ENCODE measurements at regions not wholly inside any gene's neighbourhood (a gene's known extent, or its start where the extent isn't known, plus 50 kb on each side); places are given as distances from the start of the nearest gene placed in this dataset.
A peak's percentile ranks its signal among the peaks of the same experiment; 100 is the strongest.

GRCh38 chr13:73556902-73557301 lies 498.1 kb downstream of the KLF5 start:
- Mint-ChIP-seq H3K36me3 (ENCODE audit: insufficient read depth) (peaks cover 1% of the 10 kb centered on the region), H3K27ac (no peak overlapping the region), H3K4me3 (ENCODE audit: low read depth) (no peak overlapping the region), H3K27me3 (no peaks in the 10 kb centered on the region), H3K9me3 (ENCODE audit: low read depth) (no peaks in the 10 kb centered on the region), H3K4me1 (ENCODE audit: low read depth) (no peaks in the 10 kb centered on the region)
- TF ChIP-seq, protein P1, sequence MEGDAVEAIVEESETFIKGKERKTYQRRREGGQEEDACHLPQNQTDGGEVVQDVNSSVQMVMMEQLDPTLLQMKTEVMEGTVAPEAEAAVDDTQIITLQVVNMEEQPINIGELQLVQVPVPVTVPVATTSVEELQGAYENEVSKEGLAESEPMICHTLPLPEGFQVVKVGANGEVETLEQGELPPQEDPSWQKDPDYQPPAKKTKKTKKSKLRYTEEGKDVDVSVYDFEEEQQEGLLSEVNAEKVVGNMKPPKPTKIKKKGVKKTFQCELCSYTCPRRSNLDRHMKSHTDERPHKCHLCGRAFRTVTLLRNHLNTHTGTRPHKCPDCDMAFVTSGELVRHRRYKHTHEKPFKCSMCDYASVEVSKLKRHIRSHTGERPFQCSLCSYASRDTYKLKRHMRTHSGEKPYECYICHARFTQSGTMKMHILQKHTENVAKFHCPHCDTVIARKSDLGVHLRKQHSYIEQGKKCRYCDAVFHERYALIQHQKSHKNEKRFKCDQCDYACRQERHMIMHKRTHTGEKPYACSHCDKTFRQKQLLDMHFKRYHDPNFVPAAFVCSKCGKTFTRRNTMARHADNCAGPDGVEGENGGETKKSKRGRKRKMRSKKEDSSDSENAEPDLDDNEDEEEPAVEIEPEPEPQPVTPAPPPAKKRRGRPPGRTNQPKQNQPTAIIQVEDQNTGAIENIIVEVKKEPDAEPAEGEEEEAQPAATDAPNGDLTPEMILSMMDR (IDR thresholded peaks at IDR 0.05; ENCODE audit: unreplicated experiment): no peak
- DNase-seq (ENCODE audit: low spot score, unreplicated experiment): no peak

DNA sequence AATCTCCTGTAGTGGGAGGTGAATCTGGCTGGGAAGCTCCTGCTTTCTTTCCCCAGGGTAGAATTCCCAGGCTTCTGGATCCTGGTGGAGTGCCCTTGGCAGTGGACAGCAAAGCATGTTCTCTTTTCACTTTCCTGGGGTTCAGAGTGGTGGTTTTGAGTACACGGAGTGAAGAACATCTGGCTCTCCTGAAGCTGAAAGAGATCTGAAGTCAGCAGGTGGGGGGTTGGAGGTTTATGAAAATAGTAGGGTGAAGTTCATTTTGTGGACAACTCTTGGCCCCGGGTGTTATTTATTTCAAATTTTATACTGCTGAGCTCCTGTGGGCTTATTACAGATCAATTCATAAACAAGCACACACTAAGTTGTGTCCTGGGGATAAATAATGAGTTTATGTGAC lies 497.3 kb downstream of the KLF5 start:
- TF ChIP-seq, protein P1 (IDR thresholded peaks at IDR 0.05; ENCODE audit: unreplicated experiment): no peak
- H3K9me3 Mint-ChIP-seq (ENCODE audit: low read depth): peaks cover 3% of the 10 kb centered on the region
- no peak overlapping the region for H3K27ac Mint-ChIP-seq
- no peaks in the 10 kb centered on the region for H3K27me3 Mint-ChIP-seq
- H3K4me1 Mint-ChIP-seq (ENCODE audit: low read depth): no peaks in the 10 kb centered on the region
- H3K4me3 Mint-ChIP-seq (ENCODE audit: low read depth): no peak overlapping the region
- DNase-seq (ENCODE audit: low spot score, unreplicated experiment): no peak
- H3K36me3 Mint-ChIP-seq (ENCODE audit: insufficient read depth): peaks cover 1% of the 10 kb centered on the region

- Mint-ChIP-seq H3K27ac (no peak overlapping the region), H3K4me3 (ENCODE audit: low read depth) (no peak overlapping the region), H3K27me3 (no peaks in the 10 kb centered on the region), H3K36me3 (ENCODE audit: insufficient read depth) (peaks cover 1% of the 10 kb centered on the region), H3K4me1 (ENCODE audit: low read depth) (peaks cover 17% of the 10 kb centered on the region), H3K9me3 (ENCODE audit: low read depth) (peaks cover 3% of the 10 kb centered on the region)
- no peak for DNase-seq (ENCODE audit: low spot score, unreplicated experiment)
- TF ChIP-seq, protein P1 (IDR thresholded peaks at IDR 0.05; ENCODE audit: unreplicated experiment): no peak
Observed at GRCh38 chr13:73551736-73552135, 492.9 kb downstream of the KLF5 start.

DNA sequence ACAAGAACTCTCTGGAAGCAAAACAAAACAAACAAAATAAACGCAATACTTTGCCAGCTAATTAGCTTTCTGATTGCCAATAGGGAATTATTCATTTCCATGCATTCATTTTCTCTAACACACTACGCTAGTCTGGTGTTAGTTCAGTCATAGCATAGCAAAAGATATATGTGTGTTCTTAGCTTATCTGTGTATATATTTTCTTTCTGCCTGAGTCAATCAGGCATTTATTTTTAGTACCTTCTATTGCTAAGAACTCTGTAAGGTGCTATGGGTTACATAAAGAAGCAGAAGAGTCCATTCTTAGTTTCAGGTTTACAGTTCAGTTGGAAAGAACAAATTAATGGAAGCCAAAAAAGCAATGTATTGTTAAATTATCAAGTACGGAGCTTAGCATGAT lies 490.9 kb downstream of the KLF5 start:
- peaks cover 3% of the 10 kb centered on the region for H3K9me3 Mint-ChIP-seq (ENCODE audit: low read depth)
- H3K27ac Mint-ChIP-seq: peak overlapping the region; percentile 77
- TF ChIP-seq, protein P1 (IDR thresholded peaks at IDR 0.05; ENCODE audit: unreplicated experiment): no peak
- H3K4me3 Mint-ChIP-seq (ENCODE audit: low read depth): no peak overlapping the region
- DNase-seq (ENCODE audit: low spot score, unreplicated experiment): no peak
- peaks cover 21% of the 10 kb centered on the region for H3K4me1 Mint-ChIP-seq (ENCODE audit: low read depth)
- peaks cover under 1% of the 10 kb centered on the region for H3K36me3 Mint-ChIP-seq (ENCODE audit: insufficient read depth)
- no peaks in the 10 kb centered on the region for H3K27me3 Mint-ChIP-seq

DNA sequence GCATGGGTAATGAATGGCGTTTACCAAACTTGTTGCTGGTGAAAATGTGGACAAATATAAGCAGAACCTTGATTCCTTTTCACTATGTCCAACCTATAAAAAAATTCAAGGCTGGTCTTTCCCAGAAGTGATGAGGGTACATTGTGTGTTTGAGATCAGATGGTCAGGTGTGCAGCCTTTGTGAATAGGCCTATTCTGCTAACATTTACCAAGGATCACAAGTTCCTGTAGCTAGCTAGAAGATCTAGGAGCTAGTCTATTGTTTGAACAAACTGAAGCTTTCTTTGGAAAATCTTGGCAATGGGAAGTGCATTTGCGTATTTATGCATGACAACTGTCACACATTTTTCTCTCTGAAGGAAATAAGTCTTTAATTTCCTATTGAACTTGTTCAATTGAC lies 489.6 kb downstream of the KLF5 start:
- Mint-ChIP-seq H3K4me1 (ENCODE audit: low read depth) (peaks cover 30% of the 10 kb centered on the region), H3K4me3 (ENCODE audit: low read depth) (no peak overlapping the region), H3K27me3 (no peaks in the 10 kb centered on the region), H3K27ac (peak overlapping the region; percentile 29), H3K36me3 (ENCODE audit: insufficient read depth) (no peaks in the 10 kb centered on the region), H3K9me3 (ENCODE audit: low read depth) (peaks cover 3% of the 10 kb centered on the region)
- no peak for DNase-seq (ENCODE audit: low spot score, unreplicated experiment)
- TF ChIP-seq, protein P1 (IDR thresholded peaks at IDR 0.05; ENCODE audit: unreplicated experiment): no peak

All from progenitor cell of endocrine pancreas (in vitro differentiated cells).